ENCODE measurements at regions not wholly inside any gene's neighbourhood (a gene's known extent, or its start where the extent isn't known, plus 50 kb on each side); places are given as distances from the start of the nearest gene placed in this dataset.
A peak's percentile ranks its signal among the peaks of the same experiment; 100 is the strongest.

- H3K27me3 ChIP-seq = no peaks in the 10 kb centered on the region
- DNase-seq = no peak
- no peak overlapping the region for H3K4me3 ChIP-seq
- no peaks in the 10 kb centered on the region for H3K36me3 ChIP-seq
- in situ Hi-C loops (cut with MboI; ENCODE audit: low pct_ligation_motif_present in 1 of 4, low pct_unique_long_range_greater_than_20kb in 1 of 4, low sequenced_read_pairs in 3 of 4) (no loop called here), intact Hi-C loops (cut with DNase I; ENCODE audit: low total_unique reads) (no loop called here)
- no peak for TF ChIP-seq POLR2AphosphoS5 (IDR thresholded peaks at IDR 0.05)
- no peak overlapping the region for H3K27ac ChIP-seq
- WGBS, 2 donors (ENCODE audit: low coverage in 1 of 2) = 28 to 39% methylated on average over 2 to 3 of the region's 3 CpGs
- H3K9me3 ChIP-seq = no peaks in the 10 kb centered on the region
- no peaks in the 10 kb centered on the region for H3K4me1 ChIP-seq
Measured at GRCh38 chr17:33500151-33500550, 207.1 kb upstream of the ASIC2 start.

DNA sequence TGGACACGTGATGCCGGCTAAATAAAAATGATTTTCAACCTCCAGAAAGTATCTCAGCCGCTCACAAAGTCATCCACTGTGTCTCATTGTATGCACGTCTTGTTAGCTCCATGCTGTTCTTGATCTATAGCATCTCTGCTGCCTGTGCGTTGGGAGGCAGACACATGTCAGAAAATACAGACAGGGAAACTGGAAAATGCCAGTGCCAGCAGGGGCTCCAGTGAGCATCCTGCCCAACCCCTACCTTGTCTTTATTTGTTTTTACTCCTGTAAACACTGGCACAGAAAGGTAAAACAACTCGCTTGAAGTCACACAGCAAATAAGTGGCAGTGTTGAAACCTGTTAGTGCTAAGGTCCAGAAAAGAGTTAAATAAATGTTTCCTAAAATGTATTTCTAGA lies 208.1 kb upstream of the ASIC2 start:
- Histone ChIP-seq H3K9me3 (no peaks in the 10 kb centered on the region), H3K36me3 (no peaks in the 10 kb centered on the region), H3K4me1 (no peaks in the 10 kb centered on the region), H3K27ac (no peak overlapping the region), H3K4me3 (no peak overlapping the region), H3K27me3 (no peaks in the 10 kb centered on the region)
- DNase-seq = no peak
- in situ Hi-C loops (cut with MboI; ENCODE audit: low pct_ligation_motif_present in 1 of 4, low pct_unique_long_range_greater_than_20kb in 1 of 4, low sequenced_read_pairs in 3 of 4) = no loop called here
- WGBS, 2 donors (ENCODE audit: low coverage in 1 of 2) = 77 to 81% methylated on average over 2 to 6 of the region's 6 CpGs
- intact Hi-C loops (cut with DNase I; ENCODE audit: low total_unique reads) = no loop called here
- TF ChIP-seq, protein P1, sequence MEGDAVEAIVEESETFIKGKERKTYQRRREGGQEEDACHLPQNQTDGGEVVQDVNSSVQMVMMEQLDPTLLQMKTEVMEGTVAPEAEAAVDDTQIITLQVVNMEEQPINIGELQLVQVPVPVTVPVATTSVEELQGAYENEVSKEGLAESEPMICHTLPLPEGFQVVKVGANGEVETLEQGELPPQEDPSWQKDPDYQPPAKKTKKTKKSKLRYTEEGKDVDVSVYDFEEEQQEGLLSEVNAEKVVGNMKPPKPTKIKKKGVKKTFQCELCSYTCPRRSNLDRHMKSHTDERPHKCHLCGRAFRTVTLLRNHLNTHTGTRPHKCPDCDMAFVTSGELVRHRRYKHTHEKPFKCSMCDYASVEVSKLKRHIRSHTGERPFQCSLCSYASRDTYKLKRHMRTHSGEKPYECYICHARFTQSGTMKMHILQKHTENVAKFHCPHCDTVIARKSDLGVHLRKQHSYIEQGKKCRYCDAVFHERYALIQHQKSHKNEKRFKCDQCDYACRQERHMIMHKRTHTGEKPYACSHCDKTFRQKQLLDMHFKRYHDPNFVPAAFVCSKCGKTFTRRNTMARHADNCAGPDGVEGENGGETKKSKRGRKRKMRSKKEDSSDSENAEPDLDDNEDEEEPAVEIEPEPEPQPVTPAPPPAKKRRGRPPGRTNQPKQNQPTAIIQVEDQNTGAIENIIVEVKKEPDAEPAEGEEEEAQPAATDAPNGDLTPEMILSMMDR (IDR thresholded peaks at IDR 0.05) = no peak
- no peak for TF ChIP-seq POLR2AphosphoS5 (IDR thresholded peaks at IDR 0.05)
- no peak for TF ChIP-seq POLR2A (IDR thresholded peaks at IDR 0.05)
- TF ChIP-seq EP300 (IDR thresholded peaks at IDR 0.05; ENCODE audit: low read depth) = no peak

DNA sequence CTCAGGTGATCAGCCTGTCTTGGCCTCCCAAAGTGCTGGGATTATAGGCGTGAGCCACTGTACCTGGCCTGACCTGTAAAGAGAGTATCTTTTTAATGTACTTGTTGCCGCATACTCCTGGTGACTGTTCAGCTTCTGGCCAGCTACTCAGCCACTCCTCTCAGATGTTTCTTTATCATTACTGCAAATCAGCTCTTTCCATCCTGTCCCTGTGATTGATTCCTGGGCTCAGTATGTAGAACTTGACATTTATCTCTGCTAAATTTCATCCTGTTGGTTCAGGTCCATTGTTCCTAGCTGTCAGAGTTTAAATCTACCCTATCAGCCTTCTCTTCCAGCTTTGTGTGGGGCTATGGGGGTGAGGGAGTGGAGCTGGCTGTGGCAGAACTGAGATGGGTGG lies 211.5 kb upstream of the ASIC2 start:
- Histone ChIP-seq H3K9me3 (no peaks in the 10 kb centered on the region), H3K4me1 (no peaks in the 10 kb centered on the region), H3K4me3 (no peak overlapping the region), H3K36me3 (no peaks in the 10 kb centered on the region), H3K27me3 (no peaks in the 10 kb centered on the region), H3K27ac (no peak overlapping the region)
- intact Hi-C loops (cut with DNase I; ENCODE audit: low total_unique reads) = no loop called here
- no peak for DNase-seq
- 75% methylated on average over 2 of the region's 2 CpGs; no CpG with 5 or more reads in 1 of the 2 donors for WGBS, 2 donors (ENCODE audit: low coverage in 1 of 2)
- TF ChIP-seq POLR2A (IDR thresholded peaks at IDR 0.05) (no peak), POLR2AphosphoS5 (IDR thresholded peaks at IDR 0.05) (no peak), EP300 (IDR thresholded peaks at IDR 0.05; ENCODE audit: low read depth) (no peak)
- TF ChIP-seq, protein P1 (IDR thresholded peaks at IDR 0.05) = no peak
- in situ Hi-C loops (cut with MboI; ENCODE audit: low pct_ligation_motif_present in 1 of 4, low pct_unique_long_range_greater_than_20kb in 1 of 4, low sequenced_read_pairs in 3 of 4) = no loop called here

- H3K27ac ChIP-seq = peak overlapping the region in 1 of 4 donors; percentile 4
- H3K4me1 ChIP-seq = no peaks in the 10 kb centered on the region
- in situ Hi-C loops (cut with MboI; ENCODE audit: low pct_ligation_motif_present in 1 of 4, low pct_unique_long_range_greater_than_20kb in 1 of 4, low sequenced_read_pairs in 3 of 4) (no loop called here), intact Hi-C loops (cut with DNase I; ENCODE audit: low total_unique reads) (no loop called here)
- WGBS, 2 donors (ENCODE audit: low coverage in 1 of 2) = 53 to 59% methylated on average over 4 to 10 of the region's 11 CpGs
- H3K27me3 ChIP-seq = no peaks in the 10 kb centered on the region
- no peaks in the 10 kb centered on the region for H3K36me3 ChIP-seq
- DNase-seq = no peak
- no peak for TF ChIP-seq POLR2AphosphoS5 (IDR thresholded peaks at IDR 0.05)
- H3K4me3 ChIP-seq = no peak overlapping the region
- no peaks in the 10 kb centered on the region for H3K9me3 ChIP-seq
Measured at GRCh38 chr17:33506889-33507650, 214.0 kb upstream of the ASIC2 start.

DNA sequence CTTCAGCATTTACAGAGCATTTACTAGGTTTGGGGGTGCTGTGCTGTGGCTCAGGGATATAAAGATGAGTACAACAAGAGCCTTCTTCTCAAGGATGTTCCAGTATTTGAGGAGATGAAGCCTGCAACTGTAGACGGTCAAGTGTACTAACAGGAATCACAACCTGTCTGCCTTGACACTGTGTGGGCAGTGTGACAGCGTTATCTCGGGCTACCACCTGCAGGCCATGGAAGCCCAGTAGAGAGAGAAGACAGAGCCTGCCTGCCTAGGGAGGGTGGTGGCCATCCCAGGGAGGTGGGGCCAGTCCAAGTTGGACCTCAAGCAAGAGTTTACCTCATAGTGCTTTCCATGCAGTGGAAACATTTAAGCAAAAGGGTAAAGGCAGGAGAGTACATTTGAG lies 215.1 kb upstream of the ASIC2 start:
- WGBS, 2 donors (ENCODE audit: low coverage in 1 of 2) = 85 to 100% methylated on average over 2 to 3 of the region's 3 CpGs

More for the DNA sequence above, 215.1 kb upstream of the ASIC2 start:
- Histone ChIP-seq H3K4me1 (no peaks in the 10 kb centered on the region), H3K4me3 (no peak overlapping the region), H3K9me3 (no peaks in the 10 kb centered on the region), H3K27ac (no peak overlapping the region), H3K36me3 (no peaks in the 10 kb centered on the region), H3K27me3 (no peaks in the 10 kb centered on the region)
- DNase-seq = no peak
- no peak for TF ChIP-seq POLR2AphosphoS5 (IDR thresholded peaks at IDR 0.05)
- TF ChIP-seq EP300 (IDR thresholded peaks at IDR 0.05; ENCODE audit: low read depth) = no peak
- TF ChIP-seq, protein P1 (IDR thresholded peaks at IDR 0.05) = no peak
- TF ChIP-seq POLR2A (IDR thresholded peaks at IDR 0.05) = no peak
- in situ Hi-C loops (cut with MboI; ENCODE audit: low pct_ligation_motif_present in 1 of 4, low pct_unique_long_range_greater_than_20kb in 1 of 4, low sequenced_read_pairs in 3 of 4) (no loop called here), intact Hi-C loops (cut with DNase I; ENCODE audit: low total_unique reads) (no loop called here)

Data from transverse colon (tissue), 4 donors.